ENCODE measurements at regions not wholly inside any gene's neighbourhood (a gene's known extent, or its start where the extent isn't known, plus 50 kb on each side); places are given as distances from the start of the nearest gene placed in this dataset.

GRCh38 chr2:114139542-114139941 is 249.7 kb downstream of the ACTR3 start:
- no peak for DNase-seq

GRCh38 chr2:114156366-114157056 is 266.6 kb downstream of the ACTR3 start:
- DNase-seq = no peak

GRCh38 chr2:114157057-114157385 is 267.1 kb downstream of the ACTR3 start:
- no peak for DNase-seq

- DNase-seq = no peak
These were observed 270.5 kb downstream of the ACTR3 start for GRCh38 chr2:114160263-114160981.

GRCh38 chr2:114161371-114161770 is 271.5 kb downstream of the ACTR3 start:
- DNase-seq = no peak

- no peak for DNase-seq
These were observed 274.6 kb upstream of the DPP10 start for GRCh38 chr2:114167799-114168198.

GRCh38 chr2:114170070-114170469 is 272.4 kb upstream of the DPP10 start:
- peak; percentile 15 for DNase-seq

GRCh38 chr2:114175507-114175906 is 266.9 kb upstream of the DPP10 start:
- no peak for DNase-seq

GRCh38 chr2:114185501-114185900 is 256.9 kb upstream of the DPP10 start:
- DNase-seq = no peak

GRCh38 chr2:114192362-114192761 is 250.1 kb upstream of the DPP10 start:
- DNase-seq = peak; percentile 42

GRCh38 chr2:114201781-114202180 is 240.7 kb upstream of the DPP10 start:
- DNase-seq = no peak

GRCh38 chr2:114203679-114204078 is 238.8 kb upstream of the DPP10 start:
- DNase-seq = no peak

GRCh38 chr2:114213808-114214207 is 228.6 kb upstream of the DPP10 start:
- no peak for DNase-seq

- DNase-seq = no peak
These were observed 224.1 kb upstream of the DPP10 start for GRCh38 chr2:114218383-114218782.

GRCh38 chr2:114219456-114219855 is 223.0 kb upstream of the DPP10 start:
- no peak for DNase-seq

- DNase-seq = no peak
These were observed 220.1 kb upstream of the DPP10 start for GRCh38 chr2:114222344-114222743.

- DNase-seq = no peak
These were observed 210.5 kb upstream of the DPP10 start for GRCh38 chr2:114231921-114232320.

- DNase-seq = no peak
These were observed 205.1 kb upstream of the DPP10 start for GRCh38 chr2:114237331-114237730.

GRCh38 chr2:114238910-114239559 is 203.4 kb upstream of the DPP10 start:
- no peak for DNase-seq

GRCh38 chr2:114248648-114249047 is 193.8 kb upstream of the DPP10 start:
- no peak for DNase-seq

- no peak for DNase-seq
These were observed 189.7 kb upstream of the DPP10 start for GRCh38 chr2:114252713-114253112.

- DNase-seq = no peak
These were observed 187.6 kb upstream of the DPP10 start for GRCh38 chr2:114254875-114255274.

- no peak for DNase-seq
These were observed 183.1 kb upstream of the DPP10 start for GRCh38 chr2:114259389-114259788.

- DNase-seq = no peak
These were observed 181.1 kb upstream of the DPP10 start for GRCh38 chr2:114261366-114261765.
